Esophagus muscularis mucosa (tissue), 4 donors: ENCODE measurements at regions not wholly inside any gene's neighbourhood (a gene's known extent, or its start where the extent isn't known, plus 50 kb on each side); places are given as distances from the start of the nearest gene placed in this dataset.

Source experiments
- DNase-seq: peaks from one replicate; pipeline ENCODE4 v3.0.0-alpha.2; 2017; ENCODE audit errors: extremely low spot score
- H3K27ac ChIP-seq, 4 donors: fragments of 200-600 bp; sonication (generic); replicated peaks in 1 of 4; 1 replicate in 3 of 4; 2 replicates in 1 of 4; pipeline ENCODE4 v1.5.1; 2016 to 2019; ENCODE audit warnings: mild to moderate bottlenecking in 1 of 4
- H3K27me3 ChIP-seq, 4 donors: fragments of 200-600 bp; sonication (generic); one replicate each; pipeline versions ENCODE4 v1.5.1 to v1.6.0; 2016 to 2019
- H3K36me3 ChIP-seq, 4 donors: fragments of 200-600 bp; sonication (generic); one replicate each; pipeline ENCODE4 v1.5.1; 2016 to 2019
- H3K4me1 ChIP-seq, 4 donors: fragments of 200-600 bp; sonication (generic); one replicate each; pipeline ENCODE4 v1.5.1; 2016 to 2019
- H3K4me3 ChIP-seq, 4 donors: fragments of 200-600 bp; sonication (generic); 1 replicate in 2 of 4; 2 replicates in 2 of 4; pipeline ENCODE4 v1.5.1; 2016 to 2019; ENCODE audit warnings: mild to moderate bottlenecking in 4 of 4, moderate library complexity in 1 of 4
- H3K9me3 ChIP-seq, 4 donors: fragments of 200-600 bp; sonication (generic); 1 replicate in 3 of 4; 2 replicates in 1 of 4; pipeline ENCODE4 v1.5.1; 2016 to 2019
- CTCF ChIP-seq, 3 experiments: fragments of 200-600 bp in 2 of 3; fragments of 450-650 bp in 1 of 3; sonication (generic) in 2 of 3; IDR thresholded peaks; one replicate each; pipeline ENCODE4 v1.5.1; 2017 to 2019; ENCODE audit warnings: antibody characterized with exemption in 3 of 3, mild to moderate bottlenecking in 2 of 3, moderate library complexity in 1 of 3
- EP300 ChIP-seq: sonication (generic); formaldehyde crosslinking; IDR thresholded peaks from one replicate; pipeline ENCODE4 v1.6.1; 2017; ENCODE audit warnings: antibody characterized with exemption
- POLR2A ChIP-seq: fragments of 450-650 bp; IDR thresholded peaks from one replicate; pipeline ENCODE4 v1.6.1; 2017; ENCODE audit warnings: antibody characterized with exemption, moderate library complexity, mild to moderate bottlenecking, low read depth
- POLR2AphosphoS5 ChIP-seq, 2 donors: sonication (generic); formaldehyde crosslinking; IDR thresholded peaks; one replicate each; pipeline ENCODE4 v1.6.1; 2017; ENCODE audit warnings: antibody characterized with exemption in 2 of 2
- WGBS: methylation state at CpG from one replicate; pipeline ENCODE4 v1.1.5; 2018; 5-methylcytosine and 5-hydroxymethylcytosine counted together
- intact Hi-C: fragments of 100-400 bp; cut with DNase I; formaldehyde crosslinking; loops from one replicate; pipeline ENCODE4 v1.15.1; 2023

GRCh38 chr13:82900453-82900852 is 981.8 kb downstream of the SLITRK1 start:
- Histone ChIP-seq H3K4me3 (no peak overlapping the region), H3K4me1 (peaks cover 0 to 4% (median 0%) of the 10 kb centered on the region in 4 donors), H3K9me3 (no peaks in the 10 kb centered on the region), H3K27ac (no peak overlapping the region), H3K27me3 (no peaks in the 10 kb centered on the region), H3K36me3 (no peaks in the 10 kb centered on the region)
- intact Hi-C loops: no loop called here
- TF ChIP-seq POLR2A (no peak), POLR2AphosphoS5 (IDR thresholded peaks at IDR 0.05) (no peak), CTCF (IDR thresholded peaks at IDR 0.05) (no peak), EP300 (no peak)
- DNase-seq: no peak

GRCh38 chr13:82898586-82898985 is 983.7 kb downstream of the SLITRK1 start:
- Histone ChIP-seq H3K36me3 (no peaks in the 10 kb centered on the region), H3K27me3 (no peaks in the 10 kb centered on the region), H3K9me3 (no peaks in the 10 kb centered on the region), H3K4me1 (no peaks in the 10 kb centered on the region), H3K4me3 (no peak overlapping the region), H3K27ac (no peak overlapping the region)
- WGBS: 79% methylated on average over 3 of the region's 3 CpGs
- intact Hi-C loops: no loop called here
- DNase-seq: no peak
- TF ChIP-seq EP300: no peak

- no peak for DNase-seq
- H3K9me3 ChIP-seq: no peaks in the 10 kb centered on the region
- intact Hi-C loops: no loop called here
- no peak overlapping the region for H3K4me3 ChIP-seq
- no peaks in the 10 kb centered on the region for H3K27me3 ChIP-seq
- H3K4me1 ChIP-seq: no peaks in the 10 kb centered on the region
- no peaks in the 10 kb centered on the region for H3K36me3 ChIP-seq
- WGBS: 72% methylated on average over 1 of the region's 1 CpG
- H3K27ac ChIP-seq: no peak overlapping the region
- TF ChIP-seq CTCF (IDR thresholded peaks at IDR 0.05) (no peak), POLR2A (no peak), POLR2AphosphoS5 (IDR thresholded peaks at IDR 0.05) (no peak)
These were observed 1002.4 kb downstream of the SLITRK1 start for GRCh38 chr13:82879921-82880320.

- TF ChIP-seq POLR2A (no peak), CTCF (IDR thresholded peaks at IDR 0.05) (no peak), POLR2AphosphoS5 (IDR thresholded peaks at IDR 0.05) (no peak), EP300 (no peak)
- no peak for DNase-seq
- H3K4me1 ChIP-seq: no peaks in the 10 kb centered on the region
- H3K4me3 ChIP-seq: no peak overlapping the region
- no peak overlapping the region for H3K27ac ChIP-seq
- intact Hi-C loops: no loop called here
- no peaks in the 10 kb centered on the region for H3K27me3 ChIP-seq
- H3K9me3 ChIP-seq: no peaks in the 10 kb centered on the region
- no peaks in the 10 kb centered on the region for H3K36me3 ChIP-seq
These were observed 1003.7 kb downstream of the SLITRK1 start for GRCh38 chr13:82878536-82878935.

GRCh38 chr13:82867284-82867683 is 1015.0 kb downstream of the SLITRK1 start:
- no peak overlapping the region for H3K27ac ChIP-seq
- 68% methylated on average over 2 of the region's 2 CpGs for WGBS
- H3K4me1 ChIP-seq: no peaks in the 10 kb centered on the region
- H3K36me3 ChIP-seq: no peaks in the 10 kb centered on the region
- DNase-seq: no peak
- TF ChIP-seq CTCF (IDR thresholded peaks at IDR 0.05): no peak
- TF ChIP-seq EP300: no peak
- TF ChIP-seq POLR2A: no peak
- no peak for TF ChIP-seq POLR2AphosphoS5 (IDR thresholded peaks at IDR 0.05)
- intact Hi-C loops: no loop called here
- no peak overlapping the region for H3K4me3 ChIP-seq
- no peaks in the 10 kb centered on the region for H3K27me3 ChIP-seq
- no peaks in the 10 kb centered on the region for H3K9me3 ChIP-seq
